ENCODE measurements at regions not wholly inside any gene's neighbourhood (a gene's known extent, or its start where the extent isn't known, plus 50 kb on each side); places are given as distances from the start of the nearest gene placed in this dataset.

DNA sequence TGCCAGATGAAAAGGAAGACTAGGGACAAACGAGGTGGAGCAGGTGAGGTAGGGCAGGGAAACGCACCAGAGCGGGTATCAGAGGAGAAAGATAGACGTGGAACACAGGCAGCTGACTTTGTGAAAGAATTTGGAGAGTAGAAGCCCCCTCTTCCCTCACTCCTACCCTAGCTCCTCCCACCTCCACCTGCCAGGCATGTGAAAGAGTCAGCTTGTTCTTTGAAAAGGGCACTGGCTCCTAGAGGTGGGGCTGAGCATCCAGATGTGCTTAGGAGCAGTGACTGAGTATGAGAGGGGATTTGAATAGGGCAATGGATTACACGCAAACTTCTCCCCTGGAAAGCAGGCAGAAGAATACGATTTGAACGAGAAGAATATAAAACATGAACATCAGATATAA is 174.2 kb upstream of the INHBA start:
- FAIRE-seq (no peak), DNase-seq (ENCODE audit: insufficient read length) (no peak)

DNA sequence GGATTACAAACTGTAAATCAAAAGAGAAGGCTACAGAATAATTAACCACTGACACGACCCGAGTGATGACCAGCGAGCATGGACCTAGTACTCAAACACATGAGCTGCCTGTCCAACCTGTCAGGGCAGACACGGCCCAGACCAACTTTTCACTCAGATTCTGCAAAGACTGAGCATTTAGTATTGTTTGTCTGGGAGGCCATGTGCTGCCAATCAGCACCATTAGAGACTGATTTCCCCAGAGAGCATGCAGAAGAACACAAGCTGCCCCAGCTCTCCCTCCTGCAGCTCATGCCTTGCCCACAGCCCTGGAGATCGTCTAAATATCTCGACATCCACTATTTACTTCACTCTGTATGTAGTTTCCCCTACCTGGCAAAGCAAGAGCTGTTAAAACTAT is 172.6 kb upstream of the INHBA start:
- FAIRE-seq (peak; percentile 51), DNase-seq (ENCODE audit: insufficient read length) (no peak)
- TF ChIP-seq POLR2AphosphoS5 (IDR thresholded peaks at IDR 0.05; ENCODE audit: low read depth, low read length): no peak
- no peak for TF ChIP-seq POLR2A (IDR thresholded peaks at IDR 0.05; ENCODE audit: low read depth, low read length)
- no peak for TF ChIP-seq TAF1 (IDR thresholded peaks at IDR 0.05; ENCODE audit: borderline replicate concordance, low read depth, low read length)

More for the DNA sequence above, 174.2 kb upstream of the INHBA start:
- no peak for TF ChIP-seq POLR2AphosphoS5 (IDR thresholded peaks at IDR 0.05; ENCODE audit: low read depth, low read length)
- no peak for TF ChIP-seq POLR2A (IDR thresholded peaks at IDR 0.05; ENCODE audit: low read depth, low read length)
- no peak for TF ChIP-seq TAF1 (IDR thresholded peaks at IDR 0.05; ENCODE audit: borderline replicate concordance, low read depth, low read length)

DNA sequence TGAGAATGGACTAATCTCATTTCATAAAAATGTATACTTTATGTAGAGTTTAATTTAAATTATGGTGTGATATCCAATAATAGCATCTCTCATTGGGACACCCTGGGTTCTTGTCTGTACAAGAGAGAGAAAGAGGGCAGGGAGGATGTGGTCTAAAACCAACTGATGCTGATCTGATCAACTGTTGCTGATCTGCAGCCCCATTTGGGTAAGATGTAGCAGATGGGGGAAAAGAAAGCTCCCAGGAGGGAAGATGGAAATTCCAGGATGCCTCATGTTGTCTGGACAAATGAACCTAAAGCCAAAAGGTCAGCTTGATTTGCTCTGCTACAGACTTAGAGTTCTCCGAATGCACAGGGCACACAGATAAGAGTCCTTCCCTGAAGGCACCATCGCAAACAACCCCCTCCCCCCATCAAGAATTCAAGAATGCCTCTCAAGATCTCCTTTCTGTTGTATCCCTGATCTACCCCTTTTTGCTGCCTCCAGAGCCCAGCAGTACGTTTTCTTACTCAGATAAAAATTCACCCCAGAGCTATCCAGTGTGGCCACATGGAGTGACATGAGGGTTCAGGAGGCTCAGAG is 171.4 kb upstream of the INHBA start:
- TF ChIP-seq TAF1 (IDR thresholded peaks at IDR 0.05; ENCODE audit: borderline replicate concordance, low read depth, low read length) (no peak), POLR2A (IDR thresholded peaks at IDR 0.05; ENCODE audit: low read depth, low read length) (no peak), POLR2AphosphoS5 (IDR thresholded peaks at IDR 0.05; ENCODE audit: low read depth, low read length) (no peak)
- DNase-seq (ENCODE audit: insufficient read length) (no peak), FAIRE-seq (no peak)

DNA sequence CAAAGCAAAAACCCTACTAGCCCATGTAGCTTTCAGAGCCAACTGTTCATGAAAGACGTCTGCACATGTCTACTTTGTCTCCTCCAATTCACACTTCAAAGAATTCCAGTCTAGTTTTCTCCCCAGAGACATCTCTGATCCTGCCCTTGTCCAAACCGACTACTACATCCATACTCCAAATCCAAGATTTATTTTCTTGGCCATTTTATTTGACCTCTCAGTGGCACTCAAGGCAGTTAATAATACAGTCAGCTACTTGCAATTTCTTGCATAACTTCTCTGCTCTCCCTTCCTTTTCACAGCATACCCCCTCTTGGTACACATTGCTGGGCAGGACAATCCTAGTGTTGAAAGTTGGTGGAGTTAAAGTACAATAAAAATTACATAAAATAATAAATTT is 170.9 kb upstream of the INHBA start:
- DNase-seq (ENCODE audit: insufficient read length): no peak
- peak; percentile 38 for FAIRE-seq
- TF ChIP-seq POLR2AphosphoS5 (IDR thresholded peaks at IDR 0.05; ENCODE audit: low read depth, low read length) (no peak), TAF1 (IDR thresholded peaks at IDR 0.05; ENCODE audit: borderline replicate concordance, low read depth, low read length) (no peak), POLR2A (IDR thresholded peaks at IDR 0.05; ENCODE audit: low read depth, low read length) (no peak)

DNA sequence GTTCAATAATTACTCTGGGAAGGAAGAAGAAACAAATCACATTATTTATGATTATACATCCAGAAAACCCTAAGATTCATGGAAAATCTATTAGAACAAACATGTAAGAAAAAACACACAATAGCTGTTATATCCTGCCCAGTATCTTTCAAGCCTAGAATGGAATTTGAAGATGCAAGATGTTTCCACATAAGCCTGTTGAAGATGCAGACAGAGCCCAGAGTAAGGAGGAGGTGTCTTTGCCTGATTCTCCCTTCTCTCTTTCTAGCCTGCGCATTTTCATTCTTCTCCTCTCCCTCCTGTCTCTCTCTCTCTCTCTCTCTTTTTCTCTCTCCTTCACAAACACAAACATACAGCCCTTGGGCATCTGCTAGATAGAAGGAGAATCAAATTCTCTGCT is 170.1 kb upstream of the INHBA start:
- DNase-seq (ENCODE audit: insufficient read length): no peak
- TF ChIP-seq POLR2AphosphoS5 (IDR thresholded peaks at IDR 0.05; ENCODE audit: low read depth, low read length) (no peak), TAF1 (IDR thresholded peaks at IDR 0.05; ENCODE audit: borderline replicate concordance, low read depth, low read length) (no peak), POLR2A (IDR thresholded peaks at IDR 0.05; ENCODE audit: low read depth, low read length) (no peak)
- no peak for FAIRE-seq

DNA sequence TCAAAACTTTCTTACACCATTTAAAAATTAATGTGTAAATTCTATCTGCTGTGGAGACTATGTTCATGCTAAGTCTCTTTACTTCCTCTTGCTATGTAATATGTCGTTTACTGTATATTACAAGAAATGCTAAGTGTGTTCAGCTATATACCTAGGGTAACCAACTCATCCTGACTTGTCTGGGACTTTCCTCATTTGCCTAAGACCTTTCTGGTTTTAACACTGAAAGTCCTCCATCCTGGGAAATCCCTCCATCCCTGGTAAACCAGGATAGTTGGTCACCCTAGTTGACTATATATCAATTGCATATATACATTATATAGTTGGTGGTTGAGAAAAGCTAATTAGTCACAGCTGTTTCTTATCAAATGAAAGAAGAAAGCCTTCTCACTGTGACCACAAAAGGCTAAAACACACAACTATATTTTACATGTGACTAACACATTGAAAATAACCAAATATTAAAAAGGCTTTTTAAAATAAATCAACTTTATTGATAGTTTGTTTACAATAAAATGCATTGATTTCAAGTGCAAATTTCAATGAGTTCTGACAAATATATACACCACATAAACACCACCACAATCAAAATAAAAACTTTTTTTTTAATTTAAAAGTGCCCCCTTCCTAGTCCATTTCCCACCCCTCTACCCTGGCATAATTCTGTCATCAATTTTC is 167.7 kb upstream of the INHBA start:
- TF ChIP-seq POLR2AphosphoS5 (IDR thresholded peaks at IDR 0.05; ENCODE audit: low read depth, low read length): no peak
- TF ChIP-seq TAF1 (IDR thresholded peaks at IDR 0.05; ENCODE audit: borderline replicate concordance, low read depth, low read length): no peak
- no peak for TF ChIP-seq POLR2A (IDR thresholded peaks at IDR 0.05; ENCODE audit: low read depth, low read length)
- DNase-seq (ENCODE audit: insufficient read length) (no peak), FAIRE-seq (peak; percentile 14)

DNA sequence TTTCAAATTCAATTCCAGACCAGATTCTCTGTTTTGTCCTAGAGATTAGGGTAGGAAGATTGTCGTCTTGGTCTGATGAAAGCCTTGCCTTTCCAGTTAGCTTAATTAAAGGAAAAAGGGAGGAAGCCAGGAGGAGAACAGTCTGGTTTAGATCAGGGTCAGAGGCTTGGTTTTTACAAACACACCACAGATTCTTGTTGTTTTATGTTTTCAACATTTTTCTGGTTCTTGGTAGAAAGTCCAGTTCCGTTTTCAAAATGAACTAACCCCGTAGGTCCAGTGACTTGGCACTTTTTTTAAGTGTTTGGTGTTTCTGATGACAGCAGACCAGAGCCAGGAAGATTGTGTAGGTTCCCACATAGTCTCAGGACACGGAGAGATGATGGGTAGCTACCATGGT is 167.1 kb upstream of the INHBA start:
- DNase-seq (ENCODE audit: insufficient read length) (no peak), FAIRE-seq (peak; percentile 54)
- TF ChIP-seq TAF1 (IDR thresholded peaks at IDR 0.05; ENCODE audit: borderline replicate concordance, low read depth, low read length) (no peak), POLR2AphosphoS5 (IDR thresholded peaks at IDR 0.05; ENCODE audit: low read depth, low read length) (no peak), POLR2A (IDR thresholded peaks at IDR 0.05; ENCODE audit: low read depth, low read length) (no peak)

DNA sequence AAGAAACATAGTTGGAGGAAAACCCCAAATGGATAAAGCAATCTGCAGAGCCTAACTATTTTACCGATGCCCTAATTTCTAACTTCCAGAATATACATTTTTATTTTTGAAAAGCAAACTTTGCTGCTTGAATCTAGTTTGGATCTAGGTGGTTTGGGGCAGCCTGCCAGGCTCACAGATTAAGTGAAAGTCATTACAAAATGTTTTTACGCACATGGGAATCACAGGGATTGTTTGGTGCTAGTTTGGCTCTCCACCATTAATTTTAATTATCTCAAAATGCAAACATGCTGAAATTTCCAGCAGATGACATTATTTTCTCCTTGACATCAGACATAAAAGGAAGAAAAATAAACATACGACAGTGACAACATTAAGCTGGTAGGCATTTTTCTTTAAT is 166.7 kb upstream of the INHBA start:
- DNase-seq (ENCODE audit: insufficient read length) (no peak), FAIRE-seq (peak; percentile 24)
- no peak for TF ChIP-seq POLR2AphosphoS5 (IDR thresholded peaks at IDR 0.05; ENCODE audit: low read depth, low read length)
- TF ChIP-seq TAF1 (IDR thresholded peaks at IDR 0.05; ENCODE audit: borderline replicate concordance, low read depth, low read length): no peak
- TF ChIP-seq POLR2A (IDR thresholded peaks at IDR 0.05; ENCODE audit: low read depth, low read length): no peak

DNA sequence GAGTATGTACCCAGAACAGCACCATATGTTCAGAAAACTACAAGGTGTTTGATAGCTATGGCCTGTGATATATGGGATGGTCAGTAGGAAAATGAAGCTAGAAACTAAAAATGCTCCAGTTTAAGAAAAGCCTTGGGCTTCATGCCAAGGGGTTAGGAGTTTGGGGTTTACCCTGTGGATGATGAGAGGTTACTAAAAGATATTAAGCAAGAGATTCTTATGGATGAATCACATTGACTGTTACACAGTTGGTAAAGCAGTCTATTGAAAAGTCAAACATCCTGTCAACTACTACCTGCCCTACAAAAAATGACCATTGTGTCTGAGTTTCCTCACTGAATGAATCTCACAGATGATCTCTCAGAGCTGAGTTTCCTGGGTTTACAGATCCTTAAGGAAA is 166.2 kb upstream of the INHBA start:
- TF ChIP-seq POLR2A (IDR thresholded peaks at IDR 0.05; ENCODE audit: low read depth, low read length): no peak
- no peak for TF ChIP-seq TAF1 (IDR thresholded peaks at IDR 0.05; ENCODE audit: borderline replicate concordance, low read depth, low read length)
- no peak for TF ChIP-seq POLR2AphosphoS5 (IDR thresholded peaks at IDR 0.05; ENCODE audit: low read depth, low read length)
- no peak for FAIRE-seq
- DNase-seq (ENCODE audit: insufficient read length): no peak

DNA sequence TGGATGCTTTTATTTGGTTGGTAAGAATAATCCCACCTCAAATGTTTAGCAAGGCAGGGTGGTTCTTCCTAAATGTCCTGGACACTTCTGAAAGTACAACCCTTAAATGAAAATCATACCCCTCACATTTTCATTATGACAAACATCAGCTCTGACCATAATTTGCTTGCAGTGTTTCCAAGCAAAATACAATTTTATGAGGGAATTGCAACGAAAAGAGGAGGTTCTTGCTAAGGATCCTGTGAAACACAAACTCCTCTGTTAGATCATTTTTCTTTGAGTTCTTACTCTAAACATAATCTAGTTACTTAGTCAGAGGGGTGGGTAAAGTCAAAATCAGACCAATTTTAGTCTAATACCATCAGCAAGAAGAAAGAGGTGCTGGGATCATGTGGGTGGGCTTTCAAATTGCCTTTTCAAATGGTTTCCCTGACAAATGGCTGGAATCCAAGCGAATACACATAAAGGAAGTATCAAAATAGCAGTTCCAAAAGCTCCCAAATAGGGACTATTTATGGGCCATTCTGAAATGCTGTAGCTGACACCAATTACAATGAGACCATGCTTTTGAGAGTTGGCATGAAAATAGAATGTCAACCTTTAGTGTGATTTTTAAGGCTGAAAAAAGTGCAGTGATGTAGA is 164.9 kb upstream of the INHBA start:
- DNase-seq (ENCODE audit: insufficient read length): no peak
- no peak for TF ChIP-seq POLR2AphosphoS5 (IDR thresholded peaks at IDR 0.05; ENCODE audit: low read depth, low read length)
- no peak for TF ChIP-seq TAF1 (IDR thresholded peaks at IDR 0.05; ENCODE audit: borderline replicate concordance, low read depth, low read length)
- no peak for TF ChIP-seq POLR2A (IDR thresholded peaks at IDR 0.05; ENCODE audit: low read depth, low read length)
- no peak for FAIRE-seq

DNA sequence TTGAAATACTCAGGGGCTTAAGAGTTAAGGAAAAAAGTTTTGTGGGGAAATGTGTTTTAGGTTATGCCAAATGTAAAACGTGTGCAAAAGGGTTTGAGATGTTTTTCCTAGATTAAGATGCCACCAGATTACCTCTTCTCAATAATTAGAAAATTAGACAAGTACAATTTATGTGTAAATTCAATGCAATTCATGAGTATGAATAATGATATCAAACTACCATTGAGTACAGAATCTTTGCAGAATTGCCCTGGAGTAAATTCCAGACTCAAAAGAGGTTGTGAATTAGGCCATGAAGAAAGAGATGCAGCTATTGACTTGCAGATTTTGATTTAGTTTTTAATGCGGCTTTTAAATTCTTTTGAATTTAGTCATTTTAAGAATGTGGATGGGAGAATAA is 159.4 kb upstream of the INHBA start:
- TF ChIP-seq POLR2AphosphoS5 (IDR thresholded peaks at IDR 0.05; ENCODE audit: low read depth, low read length): no peak
- no peak for TF ChIP-seq POLR2A (IDR thresholded peaks at IDR 0.05; ENCODE audit: low read depth, low read length)
- TF ChIP-seq TAF1 (IDR thresholded peaks at IDR 0.05; ENCODE audit: borderline replicate concordance, low read depth, low read length): no peak
- no peak for DNase-seq (ENCODE audit: insufficient read length)
- FAIRE-seq: no peak

DNA sequence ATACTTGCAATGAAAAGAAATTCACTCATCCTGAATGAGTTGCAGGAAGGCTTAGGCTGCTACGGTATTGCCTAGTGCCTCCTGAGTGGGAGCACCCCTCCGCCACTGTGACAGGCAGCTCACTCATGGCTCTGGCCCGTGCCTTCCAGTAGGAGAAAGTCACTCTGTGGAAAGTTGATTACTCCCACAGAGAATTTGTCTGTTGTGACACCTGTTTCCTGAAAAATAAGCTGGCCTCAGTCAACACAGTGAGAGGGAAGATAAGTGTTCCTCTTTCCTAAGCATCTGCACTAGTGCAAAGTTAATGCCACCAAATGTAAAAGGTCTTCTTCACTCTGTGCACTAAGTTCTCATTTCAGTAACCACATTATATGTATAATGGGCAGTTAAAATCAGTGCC is 158.8 kb upstream of the INHBA start:
- no peak for DNase-seq (ENCODE audit: insufficient read length)
- no peak for FAIRE-seq
- TF ChIP-seq POLR2AphosphoS5 (IDR thresholded peaks at IDR 0.05; ENCODE audit: low read depth, low read length): no peak
- no peak for TF ChIP-seq TAF1 (IDR thresholded peaks at IDR 0.05; ENCODE audit: borderline replicate concordance, low read depth, low read length)
- no peak for TF ChIP-seq POLR2A (IDR thresholded peaks at IDR 0.05; ENCODE audit: low read depth, low read length)
